ENCODE measurements at regions not wholly inside any gene's neighbourhood (a gene's known extent, or its start where the extent isn't known, plus 50 kb on each side); places are given as distances from the start of the nearest gene placed in this dataset.

DNA sequence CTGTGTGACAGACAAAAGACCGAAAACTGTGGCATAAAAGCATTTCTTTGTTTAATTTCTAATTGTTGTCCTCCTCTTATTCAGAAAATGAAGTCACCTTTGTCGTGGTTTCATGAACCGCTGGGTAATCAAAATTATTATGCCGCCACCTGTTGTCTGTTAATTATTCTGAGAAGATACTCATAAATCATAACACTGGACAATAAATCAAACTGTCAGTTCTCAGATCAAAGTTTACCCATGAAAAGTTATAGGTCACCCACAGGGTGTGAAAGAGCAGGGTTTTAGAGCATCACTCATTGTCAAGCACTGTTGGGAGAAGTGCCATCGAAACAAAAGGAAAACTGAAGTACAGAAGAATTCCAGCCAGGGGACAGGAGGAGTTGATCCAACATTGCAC is 474.3 kb downstream of the NR2F2 start:
- H3K27me3 ChIP-seq = no peaks in the 10 kb centered on the region
- H3K9me3 ChIP-seq = no peaks in the 10 kb centered on the region
- intact Hi-C loops (cut with DNase I; ENCODE audit: low total_unique reads) = no loop called here
- no peaks in the 10 kb centered on the region for H3K36me3 ChIP-seq
- H3K27ac ChIP-seq = no peak overlapping the region
- no peaks in the 10 kb centered on the region for H3K4me1 ChIP-seq
- no peak for ATAC-seq
- in situ Hi-C loops (cut with MboI; ENCODE audit: low sequenced_read_pairs in 4 of 4) = no loop called here
- H3K4me3 ChIP-seq = no peak overlapping the region
- TF ChIP-seq, protein P1, sequence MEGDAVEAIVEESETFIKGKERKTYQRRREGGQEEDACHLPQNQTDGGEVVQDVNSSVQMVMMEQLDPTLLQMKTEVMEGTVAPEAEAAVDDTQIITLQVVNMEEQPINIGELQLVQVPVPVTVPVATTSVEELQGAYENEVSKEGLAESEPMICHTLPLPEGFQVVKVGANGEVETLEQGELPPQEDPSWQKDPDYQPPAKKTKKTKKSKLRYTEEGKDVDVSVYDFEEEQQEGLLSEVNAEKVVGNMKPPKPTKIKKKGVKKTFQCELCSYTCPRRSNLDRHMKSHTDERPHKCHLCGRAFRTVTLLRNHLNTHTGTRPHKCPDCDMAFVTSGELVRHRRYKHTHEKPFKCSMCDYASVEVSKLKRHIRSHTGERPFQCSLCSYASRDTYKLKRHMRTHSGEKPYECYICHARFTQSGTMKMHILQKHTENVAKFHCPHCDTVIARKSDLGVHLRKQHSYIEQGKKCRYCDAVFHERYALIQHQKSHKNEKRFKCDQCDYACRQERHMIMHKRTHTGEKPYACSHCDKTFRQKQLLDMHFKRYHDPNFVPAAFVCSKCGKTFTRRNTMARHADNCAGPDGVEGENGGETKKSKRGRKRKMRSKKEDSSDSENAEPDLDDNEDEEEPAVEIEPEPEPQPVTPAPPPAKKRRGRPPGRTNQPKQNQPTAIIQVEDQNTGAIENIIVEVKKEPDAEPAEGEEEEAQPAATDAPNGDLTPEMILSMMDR (IDR thresholded peaks at IDR 0.05 in 4 of 5, conservative IDR thresholded peaks at IDR 0.05 in 1 of 5) = no peak
- no peak for TF ChIP-seq POLR2A (IDR thresholded peaks at IDR 0.05)
- no peak for DNase-seq

DNA sequence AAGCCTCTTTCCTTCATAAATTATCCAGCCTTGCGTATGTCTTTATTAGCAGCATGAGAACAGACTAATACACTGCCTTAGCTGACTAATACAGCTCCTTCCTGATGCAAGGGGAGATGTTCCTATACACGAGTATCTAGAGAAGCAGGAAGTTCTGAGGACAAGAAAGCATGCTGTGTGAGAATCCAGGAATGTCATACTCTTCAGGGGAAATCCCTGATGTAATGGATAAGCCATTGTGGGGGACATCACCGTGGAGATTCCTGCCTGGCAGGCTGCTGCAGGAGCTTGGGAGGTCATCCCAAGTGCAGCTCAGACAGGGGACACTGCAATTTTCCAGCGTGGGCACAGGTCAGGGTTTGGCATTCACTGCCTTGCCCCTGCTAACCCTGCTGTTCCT is 476.9 kb downstream of the NR2F2 start:
- no peaks in the 10 kb centered on the region for H3K4me1 ChIP-seq
- H3K27me3 ChIP-seq = no peaks in the 10 kb centered on the region
- H3K9me3 ChIP-seq = no peaks in the 10 kb centered on the region
- in situ Hi-C loops (cut with MboI; ENCODE audit: low sequenced_read_pairs in 4 of 4) = no loop called here
- ATAC-seq (no peak), DNase-seq (no peak)
- H3K4me3 ChIP-seq = no peak overlapping the region
- TF ChIP-seq, protein P1 (IDR thresholded peaks at IDR 0.05 in 4 of 5, conservative IDR thresholded peaks at IDR 0.05 in 1 of 5) = no peak
- no peak for TF ChIP-seq POLR2A (IDR thresholded peaks at IDR 0.05)
- H3K36me3 ChIP-seq = no peaks in the 10 kb centered on the region
- H3K27ac ChIP-seq = no peak overlapping the region
- intact Hi-C loops (cut with DNase I; ENCODE audit: low total_unique reads) = no loop called here

DNA sequence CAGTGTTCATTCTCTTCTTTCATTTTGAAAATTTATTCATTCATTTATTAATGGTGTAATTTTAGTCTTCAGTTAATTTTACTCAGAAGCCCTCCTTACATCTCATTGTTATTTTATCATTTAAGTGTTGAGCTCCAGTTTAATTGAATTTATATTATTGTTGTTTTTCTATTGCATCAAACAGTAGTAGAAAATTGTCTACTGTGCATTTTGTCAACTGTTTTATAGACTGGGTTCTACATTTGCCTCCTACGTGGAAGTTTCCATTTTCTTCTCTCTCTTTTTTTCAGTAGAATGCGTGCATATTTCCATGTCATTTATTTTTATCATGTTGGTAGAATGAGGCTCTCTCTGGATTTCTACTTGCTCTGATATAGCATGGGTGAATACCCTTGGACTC is 487.4 kb downstream of the NR2F2 start:
- DNase-seq (no peak), ATAC-seq (no peak)
- Histone ChIP-seq H3K36me3 (no peaks in the 10 kb centered on the region), H3K4me1 (no peaks in the 10 kb centered on the region), H3K27me3 (no peaks in the 10 kb centered on the region), H3K4me3 (no peak overlapping the region), H3K9me3 (no peaks in the 10 kb centered on the region), H3K27ac (no peak overlapping the region)
- intact Hi-C loops (cut with DNase I; ENCODE audit: low total_unique reads) (no loop called here), in situ Hi-C loops (cut with MboI; ENCODE audit: low sequenced_read_pairs in 4 of 4) (no loop called here)
- no peak for TF ChIP-seq POLR2A (IDR thresholded peaks at IDR 0.05)
- TF ChIP-seq, protein P1 (IDR thresholded peaks at IDR 0.05 in 4 of 5, conservative IDR thresholded peaks at IDR 0.05 in 1 of 5) = no peak

DNA sequence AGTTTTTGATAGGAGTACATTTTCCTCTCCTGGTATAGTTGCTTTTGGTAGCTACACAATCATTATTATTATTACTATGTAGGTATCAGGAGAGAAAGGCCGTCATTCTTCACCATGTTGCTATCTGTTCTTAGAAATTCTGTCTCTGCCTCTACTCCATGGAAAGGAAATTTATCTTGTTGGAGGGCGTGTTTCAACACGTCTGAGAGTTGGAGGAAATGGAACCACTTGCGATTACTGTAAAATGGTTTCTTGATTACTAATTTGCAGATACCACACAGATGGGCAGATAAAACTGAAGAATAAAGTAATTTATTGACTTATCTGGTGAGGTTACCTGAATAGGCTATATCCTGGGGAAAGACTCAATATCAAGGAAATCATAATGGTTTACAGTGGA is 488.4 kb downstream of the NR2F2 start:
- in situ Hi-C loops (cut with MboI; ENCODE audit: low sequenced_read_pairs in 4 of 4) = no loop called here

DNA sequence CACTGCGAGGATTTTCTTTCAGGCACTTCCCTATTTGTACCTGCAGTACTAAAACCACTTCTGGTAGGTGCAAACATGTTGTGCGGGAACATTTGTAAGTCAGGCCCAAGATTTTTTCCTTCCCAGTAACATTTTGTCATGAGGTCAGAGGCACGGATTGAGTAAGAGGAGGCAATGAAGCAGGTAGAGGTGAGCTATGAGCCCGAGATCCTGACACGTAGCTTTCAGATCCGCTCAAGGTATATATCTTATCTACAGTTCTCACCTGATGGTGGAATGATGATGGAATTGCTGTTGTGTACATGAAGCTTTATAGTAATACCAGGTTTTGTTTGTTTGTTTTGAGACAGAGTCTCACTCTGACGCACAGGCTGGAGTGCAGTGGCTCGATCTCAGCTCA is 497.5 kb downstream of the NR2F2 start:
- ATAC-seq (no peak), DNase-seq (no peak)
- in situ Hi-C loops (cut with MboI; ENCODE audit: low sequenced_read_pairs in 4 of 4) = no loop called here
- no peaks in the 10 kb centered on the region for H3K27me3 ChIP-seq
- H3K4me1 ChIP-seq = no peaks in the 10 kb centered on the region
- H3K27ac ChIP-seq = no peak overlapping the region
- intact Hi-C loops (cut with DNase I; ENCODE audit: low total_unique reads) = no loop called here
- TF ChIP-seq, protein P1 (IDR thresholded peaks at IDR 0.05 in 4 of 5, conservative IDR thresholded peaks at IDR 0.05 in 1 of 5) = no peak
- no peak for TF ChIP-seq POLR2A (IDR thresholded peaks at IDR 0.05)
- H3K36me3 ChIP-seq = no peaks in the 10 kb centered on the region
- H3K4me3 ChIP-seq = no peak overlapping the region
- no peaks in the 10 kb centered on the region for H3K9me3 ChIP-seq

More for the DNA sequence above, 488.4 kb downstream of the NR2F2 start:
- Histone ChIP-seq H3K9me3 (no peaks in the 10 kb centered on the region), H3K36me3 (no peaks in the 10 kb centered on the region), H3K4me3 (no peak overlapping the region), H3K27ac (no peak overlapping the region), H3K27me3 (no peaks in the 10 kb centered on the region), H3K4me1 (no peaks in the 10 kb centered on the region)
- TF ChIP-seq, protein P1 (IDR thresholded peaks at IDR 0.05 in 4 of 5, conservative IDR thresholded peaks at IDR 0.05 in 1 of 5) = no peak
- no peak for TF ChIP-seq POLR2A (IDR thresholded peaks at IDR 0.05)
- intact Hi-C loops (cut with DNase I; ENCODE audit: low total_unique reads) = no loop called here
- ATAC-seq (no peak), DNase-seq (no peak)

Measured in gastrocnemius medialis (tissue), 4 donors.